B cell (primary cell): ENCODE measurements at regions not wholly inside any gene's neighbourhood (a gene's known extent, or its start where the extent isn't known, plus 50 kb on each side); places are given as distances from the start of the nearest gene placed in this dataset.

Experiments
- ATAC-seq: fragments of 200-7000 bp; cut with Tn5 transposase; one replicate; pipeline ENCODE4 v1.10.0; 2021; ENCODE audit warnings: low read depth, mild to moderate bottlenecking, moderate number of reproducible peaks, moderate library complexity
- CTCF ChIA-PET: fragments of 350-600 bp; sonication (Branson Sonifier 250); formaldehyde crosslinking; loops from one replicate; lab custom pipeline; 2021; ENCODE audit warnings: antibody characterized with exemption, inconsistent platforms; lab: Charles Lee
- POLR2A ChIA-PET: fragments of 350-600 bp; sonication (Branson Sonifier 250); formaldehyde crosslinking; loops from one replicate; lab custom pipeline; 2021; ENCODE audit warnings: antibody characterized with exemption; lab: Charles Lee
- DNase-seq: peaks from one replicate; pipeline ENCODE4 v3.0.0; 2013
- H2AFZ ChIP-seq: 2 replicates; pipeline ENCODE4 v1.6.1; 2012; ENCODE audit warnings: mild to moderate bottlenecking, low read depth, low read length; ENCODE audit not compliant: insufficient read depth, poor library complexity, severe bottlenecking
- H3K27ac ChIP-seq, 2 donors: 1 replicate in 1 of 2; 2 replicates in 1 of 2; pipeline ENCODE4 v1.5.1; 2012 to 2013; ENCODE audit warnings: low read length in 2 of 2, mild to moderate bottlenecking in 2 of 2, moderate library complexity in 1 of 2
- H3K27me3 ChIP-seq, 4 experiments: fragments of 200-600 bp in 1 of 4; sonication (generic) in 1 of 4; replicated peaks in 1 of 4; 1 replicate in 2 of 4; 2 replicates in 2 of 4; pipeline versions ENCODE4 v1.6.1 to v1.7.0; 2013 to 2016; ENCODE audit warnings: low read length in 3 of 4, mild to moderate bottlenecking in 2 of 4, mixed read lengths in 1 of 4, moderate library complexity in 1 of 4; ENCODE audit not compliant: insufficient read depth in 4 of 4, control insufficient read depth in 3 of 4; ENCODE audit errors: control extremely low read depth in 1 of 4
- H3K36me3 ChIP-seq, 2 experiments: replicated peaks in 1 of 2; 1 replicate in 1 of 2; 2 replicates in 1 of 2; pipeline versions ENCODE4 v1.6.1 to v1.7.1; 2013; ENCODE audit warnings: low read length in 1 of 2; ENCODE audit not compliant: insufficient read depth in 2 of 2, control insufficient read depth in 1 of 2; ENCODE audit errors: control extremely low read depth in 1 of 2, extremely low read depth in 1 of 2
- H3K4me1 ChIP-seq, 2 donors: fragments of 200-600 bp in 1 of 2; sonication (generic) in 1 of 2; 1 replicate in 1 of 2; 2 replicates in 1 of 2; pipeline versions ENCODE4 v1.5.1 to v1.6.1; 2013 to 2017; ENCODE audit warnings: low read length in 2 of 2; ENCODE audit not compliant: control insufficient read depth in 2 of 2, insufficient read depth in 2 of 2
- H3K4me2 ChIP-seq: replicated peaks from 2 replicates; pipeline ENCODE3; 2012; ENCODE audit warnings: mild to moderate bottlenecking, low read depth, low read length; ENCODE audit not compliant: poor library complexity, severe bottlenecking
- H3K4me3 ChIP-seq, 5 experiments: fragments of 200-600 bp in 1 of 5; sonication (generic) in 1 of 5; 1 replicate in 3 of 5; 2 replicates in 2 of 5; pipeline versions ENCODE4 v1.5.1 to v1.7.0; 2011 to 2016; ENCODE audit warnings: low read length in 4 of 5, mild to moderate bottlenecking in 4 of 5, low read depth in 2 of 5, control low read depth in 1 of 5, moderate library complexity in 1 of 5; ENCODE audit not compliant: insufficient read depth in 1 of 5; ENCODE audit errors: control extremely low read depth in 1 of 5, extremely low read depth in 1 of 5
- H3K79me2 ChIP-seq: fragments of 200-600 bp; sonication (generic); one replicate; pipeline ENCODE4 v1.6.0; 2016; ENCODE audit warnings: low read length; ENCODE audit not compliant: control insufficient read depth, insufficient read depth
- H3K9ac ChIP-seq: fragments of 200-600 bp; sonication (generic); 2 replicates; pipeline ENCODE4 v1.6.1; 2017; ENCODE audit warnings: mild to moderate bottlenecking, low read length, moderate library complexity
- H3K9me3 ChIP-seq, 3 donors: one replicate each; pipeline versions ENCODE4 v1.6.1 to v1.7.1; 2013; ENCODE audit warnings: low read length in 2 of 3; ENCODE audit not compliant: control insufficient read depth in 2 of 3, insufficient read depth in 1 of 3; ENCODE audit errors: control extremely low read depth in 1 of 3
- H4K20me1 ChIP-seq: 2 replicates; pipeline ENCODE4 v1.6.0; 2012; ENCODE audit warnings: mild to moderate bottlenecking, low read length; ENCODE audit not compliant: insufficient read depth, control insufficient read depth, poor library complexity, severe bottlenecking
- H3K27ac Mint-ChIP-seq: one replicate; pipeline ENCODE4 v1.8.0; 2021; ENCODE audit warnings: mixed read lengths
- H3K27me3 Mint-ChIP-seq: one replicate; pipeline ENCODE4 v1.8.0; 2021; ENCODE audit warnings: mixed read lengths
- H3K4me1 Mint-ChIP-seq: one replicate; pipeline ENCODE4 v1.8.0; 2021; ENCODE audit warnings: mixed read lengths
- H3K4me3 Mint-ChIP-seq: one replicate; pipeline ENCODE4 v1.8.0; 2021; ENCODE audit warnings: mixed read lengths
- H3K9me3 Mint-ChIP-seq: one replicate; pipeline ENCODE4 v1.8.0; 2022; ENCODE audit warnings: mixed read lengths; ENCODE audit not compliant: insufficient read depth
- EZH2 ChIP-seq: IDR thresholded peaks from 2 replicates; pipeline ENCODE4 v1.6.1; 2012; ENCODE audit warnings: borderline replicate concordance, low read depth, mild to moderate bottlenecking, moderate library complexity, low read length; ENCODE audit not compliant: insufficient read depth, poor library complexity, severe bottlenecking
- WGBS: methylation state at CpG from one replicate; pipeline ENCODE4 v1.1.5; 2013; ENCODE audit warnings: missing lambda C conversion rate; ENCODE audit not compliant: insufficient coverage; 5-methylcytosine and 5-hydroxymethylcytosine counted together
- intact Hi-C: fragments of 100-400 bp; cut with micrococcal nuclease; formaldehyde crosslinking; loops from one replicate; pipeline ENCODE4 v1.10.0; 2022
- TF ChIP-seq, protein P1 (sequence below): fragments of 200-600 bp; IDR thresholded peaks from one replicate; pipeline ENCODE4 v1.8.0; 2022; ENCODE audit warnings: antibody characterized with exemption, mild to moderate bottlenecking

DNA sequence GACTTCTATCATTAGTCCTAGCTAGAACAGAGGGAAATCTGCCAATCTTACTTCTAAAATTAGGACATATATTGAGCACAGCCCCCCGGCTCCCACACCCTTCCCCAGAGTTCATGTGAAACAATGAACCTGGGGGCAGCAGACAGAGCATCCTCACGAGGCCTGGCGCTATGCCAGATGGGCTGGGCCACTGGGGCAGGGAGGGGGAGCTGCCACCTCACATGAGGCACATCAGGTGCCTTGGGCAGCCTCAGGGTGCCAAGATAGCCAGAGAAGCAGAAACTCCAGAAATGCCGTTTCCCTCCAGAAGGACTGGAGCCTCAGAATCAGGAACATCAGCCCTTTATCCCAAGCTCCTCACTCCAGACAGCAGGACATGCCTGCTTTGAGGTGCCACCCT, 92.8 kb upstream of the LANCL2 start:
- Mint-ChIP-seq H3K4me1 (no peaks in the 10 kb centered on the region), H3K4me3 (no peak overlapping the region), H3K9me3 (no peaks in the 10 kb centered on the region), H3K27me3 (peaks cover 9% of the 10 kb centered on the region), H3K27ac (no peak overlapping the region)
- no peak overlapping the region for H3K27ac ChIP-seq
- H3K9me3 ChIP-seq, result peaks cover 0 to 3% (median 0%) of the 10 kb centered on the region in 3 donors
- no peaks in the 10 kb centered on the region for H3K27me3 ChIP-seq
- no peaks in the 10 kb centered on the region for H4K20me1 ChIP-seq
- H3K79me2 ChIP-seq, result no peaks in the 10 kb centered on the region
- no peak overlapping the region for H2AFZ ChIP-seq
- H3K4me1 ChIP-seq, result no peaks in the 10 kb centered on the region
- ChIA-PET CTCF (no interaction called here), POLR2A (no interaction called here)
- no peak for TF ChIP-seq EZH2
- 47% methylated on average over 3 of the region's 4 CpGs for WGBS
- no peak for ATAC-seq
- no peak for DNase-seq
- H3K4me3 ChIP-seq, result no peak overlapping the region
- no peak overlapping the region for H3K4me2 ChIP-seq
- intact Hi-C loops, result no loop called here
- no peaks in the 10 kb centered on the region for H3K36me3 ChIP-seq
- no peak overlapping the region for H3K9ac ChIP-seq

DNA sequence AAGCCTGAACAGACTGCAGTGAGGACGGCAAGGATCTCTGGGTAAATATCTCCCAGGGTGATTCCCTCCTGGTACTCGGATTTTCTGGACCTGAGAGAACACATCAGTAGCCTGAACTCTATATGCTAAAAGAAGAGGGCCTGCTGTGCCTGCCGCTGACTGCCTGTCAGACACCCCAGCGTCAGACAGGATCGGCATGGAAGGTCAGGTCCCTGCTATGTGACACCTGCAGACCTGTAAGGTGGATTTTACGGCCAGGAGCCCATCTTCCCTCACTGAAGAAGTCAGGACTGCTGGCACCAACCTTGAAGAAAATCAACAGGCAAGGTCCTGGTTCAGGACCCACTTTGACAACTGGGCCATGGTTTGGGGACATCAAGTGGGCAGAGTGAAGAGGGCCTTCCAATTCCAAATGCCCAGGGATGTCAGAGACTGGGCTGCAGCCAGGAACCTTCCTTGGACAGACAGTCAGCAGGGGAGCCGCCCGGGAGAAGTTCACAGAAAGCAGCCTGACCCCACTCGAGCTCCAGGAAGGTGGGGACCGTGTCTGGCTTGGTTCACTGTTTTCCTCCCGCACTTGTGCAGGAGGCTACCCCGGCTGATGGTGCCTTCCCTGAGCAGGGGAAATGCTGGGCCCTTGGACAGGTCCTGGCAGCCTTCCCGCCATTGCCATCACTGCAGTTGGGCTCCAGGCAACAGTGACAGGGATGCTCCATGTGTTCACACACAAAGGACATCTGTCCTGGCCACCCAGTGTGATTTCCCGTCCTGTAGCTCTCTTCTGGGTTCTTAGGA, 91.8 kb upstream of the LANCL2 start:
- peaks cover 9% of the 10 kb centered on the region for H3K27me3 Mint-ChIP-seq
- no peak overlapping the region for H3K4me3 ChIP-seq
- H3K36me3 ChIP-seq, result no peaks in the 10 kb centered on the region
- TF ChIP-seq EZH2, result no peak
- TF ChIP-seq, protein P1, sequence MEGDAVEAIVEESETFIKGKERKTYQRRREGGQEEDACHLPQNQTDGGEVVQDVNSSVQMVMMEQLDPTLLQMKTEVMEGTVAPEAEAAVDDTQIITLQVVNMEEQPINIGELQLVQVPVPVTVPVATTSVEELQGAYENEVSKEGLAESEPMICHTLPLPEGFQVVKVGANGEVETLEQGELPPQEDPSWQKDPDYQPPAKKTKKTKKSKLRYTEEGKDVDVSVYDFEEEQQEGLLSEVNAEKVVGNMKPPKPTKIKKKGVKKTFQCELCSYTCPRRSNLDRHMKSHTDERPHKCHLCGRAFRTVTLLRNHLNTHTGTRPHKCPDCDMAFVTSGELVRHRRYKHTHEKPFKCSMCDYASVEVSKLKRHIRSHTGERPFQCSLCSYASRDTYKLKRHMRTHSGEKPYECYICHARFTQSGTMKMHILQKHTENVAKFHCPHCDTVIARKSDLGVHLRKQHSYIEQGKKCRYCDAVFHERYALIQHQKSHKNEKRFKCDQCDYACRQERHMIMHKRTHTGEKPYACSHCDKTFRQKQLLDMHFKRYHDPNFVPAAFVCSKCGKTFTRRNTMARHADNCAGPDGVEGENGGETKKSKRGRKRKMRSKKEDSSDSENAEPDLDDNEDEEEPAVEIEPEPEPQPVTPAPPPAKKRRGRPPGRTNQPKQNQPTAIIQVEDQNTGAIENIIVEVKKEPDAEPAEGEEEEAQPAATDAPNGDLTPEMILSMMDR, result no peak
- H3K9ac ChIP-seq, result no peak overlapping the region
- no peak overlapping the region for H3K4me3 Mint-ChIP-seq
- H3K27me3 ChIP-seq, result peaks cover 0 to 3% (median 0%) of the 10 kb centered on the region in 4 experiments
- ATAC-seq, result no peak
- whole genome bisulfite sequencing, result 85% methylated on average over 14 of the region's 14 CpGs
- no peaks in the 10 kb centered on the region for H3K79me2 ChIP-seq
- no peak overlapping the region for H3K27ac Mint-ChIP-seq
- no peaks in the 10 kb centered on the region for H3K4me1 ChIP-seq
- H3K4me1 Mint-ChIP-seq, result no peaks in the 10 kb centered on the region
- peaks cover 0 to 3% (median 0%) of the 10 kb centered on the region in 3 donors for H3K9me3 ChIP-seq
- ChIA-PET CTCF (no interaction called here), POLR2A (no interaction called here)
- H3K4me2 ChIP-seq, result no peak overlapping the region
- H4K20me1 ChIP-seq, result no peaks in the 10 kb centered on the region
- DNase-seq, result no peak
- intact Hi-C loops, result no loop called here
- H3K27ac ChIP-seq, result no peak overlapping the region
- H3K9me3 Mint-ChIP-seq, result no peaks in the 10 kb centered on the region
- H2AFZ ChIP-seq, result no peak overlapping the region
